Uterus (tissue), 3 donors: ENCODE measurements at regions not wholly inside any gene's neighbourhood (a gene's known extent, or its start where the extent isn't known, plus 50 kb on each side); places are given as distances from the start of the nearest gene placed in this dataset.

Source experiments
- DNase-seq, 2 donors: peaks; one replicate each; pipeline ENCODE4 v3.0.0-alpha.2; 2019 to 2020
- H3K27ac ChIP-seq, 2 donors: fragments of 200-600 bp; sonication (generic); 1 replicate in 1 of 2; 2 replicates in 1 of 2; pipeline ENCODE4 v1.5.1; 2016 to 2018
- H3K27me3 ChIP-seq, 2 donors: fragments of 200-600 bp; sonication (generic); one replicate each; pipeline ENCODE4 v1.5.1; 2018 to 2019; ENCODE audit warnings: control low read depth in 1 of 2
- H3K36me3 ChIP-seq, 2 donors: fragments of 200-600 bp; sonication (generic); one replicate each; pipeline ENCODE4 v1.5.1; 2019; ENCODE audit warnings: control low read depth in 1 of 2
- H3K4me1 ChIP-seq, 2 donors: fragments of 200-600 bp; sonication (generic); one replicate each; pipeline ENCODE4 v1.5.1; 2018 to 2019; ENCODE audit warnings: control low read depth in 1 of 2
- H3K4me3 ChIP-seq, 2 donors: fragments of 200-600 bp; sonication (generic); 1 replicate in 1 of 2; 2 replicates in 1 of 2; pipeline ENCODE4 v1.5.1; 2018 to 2019; ENCODE audit warnings: mild to moderate bottlenecking in 1 of 2
- H3K9me3 ChIP-seq, 2 donors: fragments of 200-600 bp; sonication (generic); one replicate each; pipeline ENCODE4 v1.5.1; 2019; ENCODE audit warnings: control low read depth in 1 of 2
- POLR2A ChIP-seq, 2 donors: fragments of 450-650 bp; IDR thresholded peaks; one replicate each; pipeline ENCODE4 v1.6.1; 2016; ENCODE audit warnings: antibody characterized with exemption in 2 of 2, mild to moderate bottlenecking in 1 of 2, moderate library complexity in 1 of 2
- intact Hi-C: fragments of 100-400 bp; cut with DNase I; formaldehyde crosslinking; loops from one replicate; pipeline ENCODE4 v1.15.1; 2023; ENCODE audit warnings: low total_unique reads
- TF ChIP-seq, protein P1 (sequence below), 4 experiments: fragments of 200-600 bp in 2 of 4; fragments of 450-650 bp in 2 of 4; sonication (generic) in 2 of 4; IDR thresholded peaks; one replicate each; pipeline ENCODE4 v1.5.1; 2016 to 2019; ENCODE audit warnings: antibody characterized with exemption in 4 of 4, mild to moderate bottlenecking in 2 of 4, moderate library complexity in 1 of 4
- donor health status: DM: yes; HTN: yes; CAD: no.

DNA sequence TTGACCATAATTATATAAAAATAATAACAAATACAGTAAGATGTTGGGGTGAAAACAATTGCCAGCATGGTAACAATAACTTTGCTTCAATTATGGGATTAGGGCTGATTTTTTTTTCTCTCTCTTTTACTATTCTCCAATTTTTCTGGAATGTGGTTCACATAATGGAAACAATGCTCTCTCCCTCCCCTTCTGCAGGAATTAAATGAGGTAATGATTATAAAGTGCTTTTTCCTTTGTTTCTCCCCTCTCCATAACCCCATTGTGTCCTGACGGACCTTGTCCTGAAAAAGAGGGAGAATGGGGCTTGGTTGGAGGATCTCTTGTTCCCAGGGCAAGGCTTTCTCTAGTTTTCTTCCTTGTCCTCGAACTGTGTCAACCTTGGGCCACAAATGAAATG, 234.0 kb upstream of the ZNF32 start:
- no peaks in the 10 kb centered on the region for H3K27me3 ChIP-seq
- H3K9me3 ChIP-seq = no peaks in the 10 kb centered on the region
- no peaks in the 10 kb centered on the region for H3K36me3 ChIP-seq
- TF ChIP-seq, protein P1, sequence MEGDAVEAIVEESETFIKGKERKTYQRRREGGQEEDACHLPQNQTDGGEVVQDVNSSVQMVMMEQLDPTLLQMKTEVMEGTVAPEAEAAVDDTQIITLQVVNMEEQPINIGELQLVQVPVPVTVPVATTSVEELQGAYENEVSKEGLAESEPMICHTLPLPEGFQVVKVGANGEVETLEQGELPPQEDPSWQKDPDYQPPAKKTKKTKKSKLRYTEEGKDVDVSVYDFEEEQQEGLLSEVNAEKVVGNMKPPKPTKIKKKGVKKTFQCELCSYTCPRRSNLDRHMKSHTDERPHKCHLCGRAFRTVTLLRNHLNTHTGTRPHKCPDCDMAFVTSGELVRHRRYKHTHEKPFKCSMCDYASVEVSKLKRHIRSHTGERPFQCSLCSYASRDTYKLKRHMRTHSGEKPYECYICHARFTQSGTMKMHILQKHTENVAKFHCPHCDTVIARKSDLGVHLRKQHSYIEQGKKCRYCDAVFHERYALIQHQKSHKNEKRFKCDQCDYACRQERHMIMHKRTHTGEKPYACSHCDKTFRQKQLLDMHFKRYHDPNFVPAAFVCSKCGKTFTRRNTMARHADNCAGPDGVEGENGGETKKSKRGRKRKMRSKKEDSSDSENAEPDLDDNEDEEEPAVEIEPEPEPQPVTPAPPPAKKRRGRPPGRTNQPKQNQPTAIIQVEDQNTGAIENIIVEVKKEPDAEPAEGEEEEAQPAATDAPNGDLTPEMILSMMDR (IDR thresholded peaks at IDR 0.05) = no peak
- TF ChIP-seq POLR2A (IDR thresholded peaks at IDR 0.05) = no peak
- no peaks in the 10 kb centered on the region for H3K4me1 ChIP-seq
- no peak for DNase-seq
- no peak overlapping the region for H3K4me3 ChIP-seq
- intact Hi-C loops = no loop called here
- no peak overlapping the region for H3K27ac ChIP-seq

DNA sequence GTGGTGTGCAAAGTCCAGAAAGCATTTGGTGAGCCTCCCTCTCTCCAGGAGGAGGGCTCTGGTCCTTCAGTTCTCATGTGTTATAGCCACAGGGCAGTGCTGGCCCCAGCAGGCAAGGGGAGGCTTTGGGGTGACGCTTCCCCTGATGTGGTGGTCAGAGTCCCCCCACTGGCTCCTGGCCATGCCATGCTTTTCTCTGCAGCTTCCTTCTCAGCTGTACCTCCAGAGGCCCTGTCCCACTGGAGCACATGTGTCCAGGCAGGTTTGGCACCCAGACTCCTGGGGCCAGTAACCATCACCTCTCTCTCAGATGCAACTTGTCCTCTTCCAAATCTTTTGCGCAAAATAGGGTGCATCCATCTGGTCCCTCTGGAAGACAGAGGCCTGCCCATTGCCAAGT, 233.0 kb upstream of the ZNF32 start:
- Histone ChIP-seq H3K9me3 (no peaks in the 10 kb centered on the region), H3K27ac (no peak overlapping the region), H3K4me3 (no peak overlapping the region), H3K4me1 (no peaks in the 10 kb centered on the region), H3K27me3 (no peaks in the 10 kb centered on the region), H3K36me3 (no peaks in the 10 kb centered on the region)
- intact Hi-C loops = no loop called here
- TF ChIP-seq, protein P1 (IDR thresholded peaks at IDR 0.05) = no peak
- no peak for TF ChIP-seq POLR2A (IDR thresholded peaks at IDR 0.05)
- no peak for DNase-seq

DNA sequence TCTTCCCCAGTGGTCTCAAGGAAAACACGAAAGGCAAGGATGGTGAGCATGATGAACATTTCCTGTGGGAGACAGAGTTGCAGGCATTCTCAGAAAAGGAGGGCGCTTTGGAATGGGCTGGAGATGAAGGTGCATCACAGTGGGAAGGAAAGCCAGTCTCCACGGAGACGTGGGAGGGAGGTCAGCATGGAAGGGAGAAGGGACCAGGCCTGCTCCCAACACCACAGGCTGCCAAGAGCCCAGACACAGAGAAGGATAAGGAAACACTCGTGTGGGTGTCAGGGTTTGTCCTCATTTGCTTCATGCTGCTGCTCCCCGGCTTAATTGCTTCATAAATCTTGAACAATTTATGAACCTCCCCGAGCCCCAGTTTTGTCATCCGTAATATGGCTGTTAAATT, 231.5 kb upstream of the ZNF32 start:
- Histone ChIP-seq H3K36me3 (no peaks in the 10 kb centered on the region), H3K9me3 (no peaks in the 10 kb centered on the region), H3K27ac (no peak overlapping the region), H3K4me3 (no peak overlapping the region), H3K27me3 (no peaks in the 10 kb centered on the region), H3K4me1 (no peaks in the 10 kb centered on the region)
- TF ChIP-seq, protein P1 (IDR thresholded peaks at IDR 0.05) = no peak
- no peak for TF ChIP-seq POLR2A (IDR thresholded peaks at IDR 0.05)
- intact Hi-C loops = no loop called here
- DNase-seq = no peak

DNA sequence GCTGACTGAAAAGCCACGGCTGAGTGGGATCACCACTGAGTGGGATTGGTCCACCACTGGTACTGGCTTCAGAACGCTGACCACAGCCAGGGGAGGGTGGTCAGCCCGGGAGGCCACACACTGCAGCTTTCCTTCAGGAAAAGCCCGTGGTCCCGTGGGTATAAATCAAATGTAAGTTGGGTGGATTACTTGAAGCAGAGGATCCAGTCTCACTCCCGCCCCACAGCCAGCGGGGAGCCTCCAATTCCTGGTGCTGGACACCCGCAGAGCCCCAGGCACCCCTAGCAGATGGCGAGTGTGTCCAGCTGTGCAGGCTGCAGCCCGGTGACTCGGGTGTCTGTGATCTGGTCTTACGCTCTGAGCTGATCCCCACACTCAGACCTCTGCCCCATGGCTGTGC, 231.1 kb upstream of the ZNF32 start:
- Histone ChIP-seq H3K4me1 (no peaks in the 10 kb centered on the region), H3K4me3 (no peak overlapping the region), H3K27ac (no peak overlapping the region), H3K9me3 (no peaks in the 10 kb centered on the region), H3K27me3 (no peaks in the 10 kb centered on the region), H3K36me3 (no peaks in the 10 kb centered on the region)
- TF ChIP-seq, protein P1 (IDR thresholded peaks at IDR 0.05) = no peak
- no peak for TF ChIP-seq POLR2A (IDR thresholded peaks at IDR 0.05)
- no peak for DNase-seq
- intact Hi-C loops = no loop called here

DNA sequence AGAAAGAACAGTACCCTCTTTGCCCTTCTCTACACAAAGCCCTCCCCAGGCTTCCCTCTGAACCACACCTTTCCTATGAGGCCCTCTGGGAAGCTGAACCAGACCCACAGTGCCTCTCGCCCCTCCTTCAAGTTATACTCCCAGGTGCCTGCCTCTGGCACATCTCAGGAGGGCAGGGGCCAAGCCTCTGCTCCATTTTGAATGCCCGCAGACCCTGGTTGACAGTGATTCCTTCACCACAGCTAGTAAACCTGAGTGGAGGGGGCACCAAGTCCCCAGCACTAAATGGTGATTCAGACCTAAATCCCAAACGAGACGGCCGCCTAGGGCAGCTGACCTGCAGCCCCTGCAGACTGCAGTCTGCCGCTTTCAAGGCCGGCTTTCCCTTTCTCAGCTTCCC, 230.5 kb upstream of the ZNF32 start:
- no peaks in the 10 kb centered on the region for H3K9me3 ChIP-seq
- no peak overlapping the region for H3K4me3 ChIP-seq
- H3K36me3 ChIP-seq = no peaks in the 10 kb centered on the region
- DNase-seq = no peak
- no peak overlapping the region for H3K27ac ChIP-seq
- TF ChIP-seq, protein P1 (IDR thresholded peaks at IDR 0.05) = no peak
- TF ChIP-seq POLR2A (IDR thresholded peaks at IDR 0.05) = no peak
- H3K27me3 ChIP-seq = no peaks in the 10 kb centered on the region
- no peaks in the 10 kb centered on the region for H3K4me1 ChIP-seq
- intact Hi-C loops = no loop called here
